Esophagus muscularis mucosa (tissue), 4 donors: ENCODE measurements at regions not wholly inside any gene's neighbourhood (a gene's known extent, or its start where the extent isn't known, plus 50 kb on each side); places are given as distances from the start of the nearest gene placed in this dataset.

ENCODE experiments used
- CTCF ChIP-seq, 3 experiments: fragments of 200-600 bp in 2 of 3; fragments of 450-650 bp in 1 of 3; sonication (generic) in 2 of 3; IDR thresholded peaks; one replicate each; pipeline ENCODE4 v1.5.1; 2017 to 2019; ENCODE audit warnings: antibody characterized with exemption in 3 of 3, mild to moderate bottlenecking in 2 of 3, moderate library complexity in 1 of 3
- EP300 ChIP-seq: sonication (generic); formaldehyde crosslinking; IDR thresholded peaks from one replicate; pipeline ENCODE4 v1.6.1; 2017; ENCODE audit warnings: antibody characterized with exemption
- POLR2A ChIP-seq: fragments of 450-650 bp; IDR thresholded peaks from one replicate; pipeline ENCODE4 v1.6.1; 2017; ENCODE audit warnings: antibody characterized with exemption, moderate library complexity, mild to moderate bottlenecking, low read depth
- POLR2AphosphoS5 ChIP-seq, 2 donors: sonication (generic); formaldehyde crosslinking; IDR thresholded peaks; one replicate each; pipeline ENCODE4 v1.6.1; 2017; ENCODE audit warnings: antibody characterized with exemption in 2 of 2

- no peak for TF ChIP-seq POLR2A
- TF ChIP-seq CTCF (IDR thresholded peaks at IDR 0.05) = no peak
- TF ChIP-seq EP300 = no peak
- no peak for TF ChIP-seq POLR2AphosphoS5 (IDR thresholded peaks at IDR 0.05)
Observed at GRCh38 chr6:22457996-22458395, 111.4 kb upstream of the HDGFL1 start.
